ENCODE measurements at regions not wholly inside any gene's neighbourhood (a gene's known extent, or its start where the extent isn't known, plus 50 kb on each side); places are given as distances from the start of the nearest gene placed in this dataset.

DNA sequence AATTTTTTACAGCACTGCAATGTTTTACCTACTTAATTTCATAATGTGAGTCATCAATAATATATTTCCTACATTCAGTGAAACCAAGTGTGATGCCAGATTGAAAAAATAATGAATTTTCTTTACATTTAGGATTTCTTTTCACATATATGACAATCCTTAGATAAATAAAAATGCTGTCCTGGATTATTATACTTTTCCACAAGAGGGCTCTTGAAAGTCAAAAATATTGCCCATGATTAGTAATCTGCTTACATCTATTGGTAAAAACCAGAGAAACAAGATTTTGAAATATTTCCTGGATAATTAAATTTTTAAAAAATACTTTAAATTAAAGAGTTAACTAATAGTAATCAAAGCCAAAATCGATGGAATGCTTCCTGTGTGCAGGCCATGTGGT lies 86.8 kb upstream of the PLPPR4 start:
- intact Hi-C loops (cut with micrococcal nuclease) (no loop called here), in situ Hi-C loops (cut with MboI) (no loop called here)
- DNase-seq (ENCODE audit: extremely low read depth in 1 of 4, low spot score in 3 of 4) (no peak), ATAC-seq (no peak), FAIRE-seq (no peak)
- Histone ChIP-seq H3K79me2 (ENCODE audit: control insufficient read depth, insufficient read depth, low read length) (no peaks in the 10 kb centered on the region), H3K27ac (ENCODE audit: extremely low read depth, low read depth, low read length) (no peak overlapping the region), H3K9ac (ENCODE audit: insufficient read depth in 1 of 2, low read depth in 2 of 2, low read length in 2 of 2) (no peak overlapping the region), H3K36me3 (ENCODE audit: control insufficient read depth, insufficient read depth, low read length) (no peaks in the 10 kb centered on the region), H3K9me3 (replicated peaks; ENCODE audit: control insufficient read depth, insufficient read depth, low read depth, low read length) (no peaks in the 10 kb centered on the region), H3K4me2 (ENCODE audit: insufficient read depth, low read length) (no peak overlapping the region), H3K27me3 (ENCODE audit: control insufficient read depth in 2 of 2, insufficient read depth in 2 of 2, low read length in 2 of 2) (no peaks in the 10 kb centered on the region), H4K20me1 (replicated peaks; ENCODE audit: control insufficient read depth, insufficient read depth, low read length) (no peaks in the 10 kb centered on the region), H3K4me3 (no peak overlapping the region), H2AFZ (ENCODE audit: low read depth, low read length) (no peak overlapping the region), H3K4me1 (replicated peaks in 1 of 2; ENCODE audit: control insufficient read depth in 2 of 2, insufficient read depth in 2 of 2, low read length in 2 of 2) (no peaks in the 10 kb centered on the region), H3K9me1 (ENCODE audit: control insufficient read depth, insufficient read depth, low read length) (no peaks in the 10 kb centered on the region)
- 0% methylated on average over 1 of the region's 1 CpG for WGBS (ENCODE audit: insufficient coverage, low coverage, missing lambda C conversion rate)
- ChIA-PET POLR2A (no interaction called here), CTCF (ENCODE audit: low intra/inter-chr PET ratio) (interaction anchor here (0.6 kb wide), 1 partner anchor 381 kb away, joined by 4 read pairs; no protein-coding TSS in a partner anchor)
- no TSS peak for BruUV-seq (replicated peaks)
- 0 out of 4 replicates have a peak, but pooled peaks of 1 of the 2 experiments have one; percentile 36 for TF ChIP-seq RAD21 (CRISPR knock-in tag; conservative IDR thresholded peaks at IDR 0.05 in 1 of 2, IDR thresholded peaks at IDR 0.05 in 1 of 2)
- no peak for TF ChIP-seq SRSF7 (optimal IDR thresholded peaks at IDR 0.05; ENCODE audit: low read depth, low read length)
- peak in 2 of 3 experiments; percentile 3 to 25; a peak in 3 of 6 replicates for TF ChIP-seq CTCF (IDR thresholded peaks at IDR 0.05 in 2 of 3, conservative IDR thresholded peaks at IDR 0.05 in 1 of 3; ENCODE audit: insufficient read depth in 2 of 3, low read depth in 1 of 3, low read length in 3 of 3)

Measured in K562 (cell line).